ENCODE measurements at regions not wholly inside any gene's neighbourhood (a gene's known extent, or its start where the extent isn't known, plus 50 kb on each side); places are given as distances from the start of the nearest gene placed in this dataset.

DNA sequence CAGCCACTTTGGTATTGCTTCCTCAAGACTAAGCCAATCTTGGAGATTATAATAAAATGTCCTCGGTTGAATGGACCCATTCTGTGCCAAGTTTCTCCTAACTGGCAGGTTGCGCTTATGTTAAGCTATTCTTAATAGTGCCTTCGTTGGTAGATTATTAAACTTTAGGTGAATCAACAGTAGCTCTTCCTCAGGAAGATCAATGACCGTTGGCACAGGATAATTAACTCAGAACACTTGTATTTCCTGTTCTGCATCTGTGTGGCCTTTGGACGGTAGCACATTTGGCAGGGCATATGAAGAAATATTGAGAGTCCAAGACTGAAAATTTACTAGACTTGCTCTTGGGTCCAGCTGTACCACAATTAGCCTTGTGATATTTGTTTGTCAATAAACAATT, 402.9 kb downstream of the MLLT3 start:
- no peaks in the 10 kb centered on the region for H3K79me1 ChIP-seq (ENCODE audit: low read depth, low read length)
- H2AFZ ChIP-seq (ENCODE audit: low read length) = no peak overlapping the region
- H4K5ac ChIP-seq (ENCODE audit: insufficient read length, low read depth, low read length) = no peak overlapping the region
- H3K9me3 ChIP-seq (ENCODE audit: insufficient read depth in 2 of 2, low read depth in 1 of 2, low read length in 1 of 2) = no peaks in the 10 kb centered on the region
- H3K4me1 ChIP-seq (replicated peaks in 1 of 4; ENCODE audit: control insufficient read depth in 3 of 4, insufficient read depth in 4 of 4, low read length in 3 of 4) = no peaks in the 10 kb centered on the region
- H3K18ac ChIP-seq (ENCODE audit: extremely low read depth, low read length) = no peak overlapping the region
- no peak overlapping the region for H2BK5ac ChIP-seq (ENCODE audit: low read depth, low read length)
- H3K4me2 ChIP-seq (ENCODE audit: insufficient read depth in 1 of 2, low read depth in 2 of 2, low read length in 2 of 2) = no peak overlapping the region
- no peak overlapping the region for H3K4ac ChIP-seq (replicated peaks; ENCODE audit: insufficient read length, low read depth, low read length)
- no peak overlapping the region for H3K56ac ChIP-seq (replicated peaks; ENCODE audit: insufficient read length, low read depth, low read length)
- H3K27me3 ChIP-seq (replicated peaks in 1 of 4; ENCODE audit: control insufficient read depth in 3 of 4, extremely low read depth in 1 of 4, insufficient read depth in 3 of 4, low read length in 3 of 4) = no peaks in the 10 kb centered on the region
- WGBS, 2 experiments (ENCODE audit: extremely low coverage in 1 of 2, insufficient coverage in 1 of 2, insufficient read length in 1 of 2, insufficient replicate concordance in 2 of 2, low coverage in 1 of 2, low lambda C conversion rate in 2 of 2, missing lambda C conversion rate in 1 of 2) = 88% methylated on average over 5 of the region's 5 CpGs; no CpG with 5 or more reads in 1 of the 2 experiments
- no peak for FAIRE-seq
- no peaks in the 10 kb centered on the region for H3K36me3 ChIP-seq (ENCODE audit: control insufficient read depth in 2 of 4, insufficient read depth in 4 of 4, low read length in 3 of 4)
- H2BK120ac ChIP-seq (replicated peaks; ENCODE audit: low read depth, low read length) = no peak overlapping the region
- H3K9ac ChIP-seq (replicated peaks in 1 of 4; ENCODE audit: extremely low read depth in 1 of 4, low read depth in 3 of 4, low read length in 3 of 4) = no peak overlapping the region
- CTCF ChIA-PET (ENCODE audit: partially characterized antibody) = interaction anchor here (1.3 kb wide), 1 partner anchor 11 kb away, joined by 3 read pairs; no protein-coding TSS in a partner anchor
- no peaks in the 10 kb centered on the region for H4K20me1 ChIP-seq (replicated peaks in 1 of 2; ENCODE audit: control insufficient read depth in 1 of 2, insufficient read depth in 2 of 2, low read length in 2 of 2)
- no peaks in the 10 kb centered on the region for H3K23me2 ChIP-seq (ENCODE audit: low read depth, low read length)
- POLR2A ChIA-PET (ENCODE audit: partially characterized antibody) = no interaction called here
- H2BK15ac ChIP-seq (ENCODE audit: low read length) = no peak overlapping the region
- H2BK12ac ChIP-seq (ENCODE audit: low read depth, low read length) = no peak overlapping the region
- TF ChIP-seq PHF8 (conservative IDR thresholded peaks at IDR 0.05; ENCODE audit: low read depth, low read length) (no peak), NANOG (IDR thresholded peaks at IDR 0.05; ENCODE audit: insufficient read depth, low read depth, low read length, poor library complexity, severe bottlenecking) (no peak), FOSL1 (IDR thresholded peaks at IDR 0.05; ENCODE audit: insufficient read depth, low read depth, low read length) (no peak), SAP30 (IDR thresholded peaks at IDR 0.05; ENCODE audit: insufficient read depth, insufficient replicate concordance, low read length) (no peak), KDM4A (IDR thresholded peaks at IDR 0.05; ENCODE audit: low read depth, low read length, severe bottlenecking) (no peak), CBX8 (IDR thresholded peaks at IDR 0.05; ENCODE audit: borderline replicate concordance, low read depth, low read length) (no peak), RFX5 (IDR thresholded peaks at IDR 0.05; ENCODE audit: borderline replicate concordance, low read depth, low read length) (no peak), ZNF274 (IDR thresholded peaks at IDR 0.05; ENCODE audit: borderline replicate concordance, extremely low read depth, low read length) (no peak), SRF (IDR thresholded peaks at IDR 0.05; ENCODE audit: low read depth, low read length) (no peak), CHD1 (IDR thresholded peaks at IDR 0.05; ENCODE audit: low read depth, low read length) (no peak), SP4 (IDR thresholded peaks at IDR 0.05; ENCODE audit: low read length) (no peak), SIX5 (IDR thresholded peaks at IDR 0.05; ENCODE audit: low read depth, low read length) (no peak), SUZ12 (IDR thresholded peaks at IDR 0.05; ENCODE audit: low read length) (no peak)
- TF ChIP-seq, protein P1, sequence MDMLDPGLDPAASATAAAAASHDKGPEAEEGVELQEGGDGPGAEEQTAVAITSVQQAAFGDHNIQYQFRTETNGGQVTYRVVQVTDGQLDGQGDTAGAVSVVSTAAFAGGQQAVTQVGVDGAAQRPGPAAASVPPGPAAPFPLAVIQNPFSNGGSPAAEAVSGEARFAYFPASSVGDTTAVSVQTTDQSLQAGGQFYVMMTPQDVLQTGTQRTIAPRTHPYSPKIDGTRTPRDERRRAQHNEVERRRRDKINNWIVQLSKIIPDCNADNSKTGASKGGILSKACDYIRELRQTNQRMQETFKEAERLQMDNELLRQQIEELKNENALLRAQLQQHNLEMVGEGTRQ (IDR thresholded peaks at IDR 0.05; ENCODE audit: low read length) = no peak
- H3K4me3 ChIP-seq (ENCODE audit: extremely low read depth in 1 of 4, insufficient read depth in 2 of 4, low read depth in 3 of 4, low read length in 4 of 4) = no peak overlapping the region
- H4K91ac ChIP-seq (replicated peaks; ENCODE audit: insufficient read length, low read length) = no peak overlapping the region
- no peak overlapping the region for H2AK5ac ChIP-seq (ENCODE audit: low read depth, low read length)
- no peak overlapping the region for H4K8ac ChIP-seq (ENCODE audit: extremely low read depth, insufficient read depth, low read length)
- no peak overlapping the region for H3K14ac ChIP-seq (ENCODE audit: insufficient read length)
- H2BK20ac ChIP-seq (ENCODE audit: low read length) = no peak overlapping the region
- no peak overlapping the region for H3K23ac ChIP-seq (ENCODE audit: insufficient read length)
- H3K27ac ChIP-seq (ENCODE audit: low read depth, low read length) = no peak overlapping the region
- no peaks in the 10 kb centered on the region for H3K79me2 ChIP-seq (ENCODE audit: control insufficient read depth in 1 of 2, insufficient read depth in 2 of 2, low read length in 2 of 2)
- DNase-seq (ENCODE audit: low read depth in 1 of 2, low spot score in 2 of 2) = no peak

Data from H1 (cell line).